Muscle of leg (tissue), 3 donors: ENCODE measurements at regions not wholly inside any gene's neighbourhood (a gene's known extent, or its start where the extent isn't known, plus 50 kb on each side); places are given as distances from the start of the nearest gene placed in this dataset.

Source experiments
- DNase-seq: peaks from one replicate; pipeline ENCODE4 v3.0.0; 2013
- H3K27ac ChIP-seq: one replicate; pipeline ENCODE4 v1.5.1; 2013; ENCODE audit warnings: mild to moderate bottlenecking, low read length, control low read depth
- H3K27me3 ChIP-seq: one replicate; pipeline ENCODE4 v1.6.1; 2013; ENCODE audit warnings: low read length; ENCODE audit not compliant: control insufficient read depth, insufficient read depth
- H3K36me3 ChIP-seq: one replicate; pipeline ENCODE4 v1.6.1; 2013; ENCODE audit warnings: low read length; ENCODE audit not compliant: control insufficient read depth, insufficient read depth
- H3K4me1 ChIP-seq: one replicate; pipeline ENCODE4 v1.6.1; 2013; ENCODE audit warnings: low read length; ENCODE audit not compliant: control insufficient read depth, insufficient read depth
- H3K4me3 ChIP-seq: one replicate; pipeline ENCODE4 v1.5.1; 2013; ENCODE audit warnings: low read length, control low read depth
- H3K9me3 ChIP-seq: replicated peaks from 2 replicates; pipeline ENCODE4 v1.6.1; 2013; ENCODE audit warnings: low read depth, low read length; ENCODE audit not compliant: control insufficient read depth
- WGBS: methylation state at CpG from one replicate; pipeline ENCODE4 v1.1.5; 2013; ENCODE audit warnings: missing lambda C conversion rate; ENCODE audit not compliant: insufficient coverage; 5-methylcytosine and 5-hydroxymethylcytosine counted together

- H3K36me3 ChIP-seq = no peaks in the 10 kb centered on the region
- no peaks in the 10 kb centered on the region for H3K27me3 ChIP-seq
- no peaks in the 10 kb centered on the region for H3K4me1 ChIP-seq
- H3K4me3 ChIP-seq = no peak overlapping the region
- DNase-seq = no peak
- no peak overlapping the region for H3K27ac ChIP-seq
- H3K9me3 ChIP-seq = no peaks in the 10 kb centered on the region
- 83% methylated on average over 1 of the region's 1 CpG for WGBS
Observed at GRCh38 chr5:129398026-129398678, 61.9 kb upstream of the ADAMTS19 start.

DNA sequence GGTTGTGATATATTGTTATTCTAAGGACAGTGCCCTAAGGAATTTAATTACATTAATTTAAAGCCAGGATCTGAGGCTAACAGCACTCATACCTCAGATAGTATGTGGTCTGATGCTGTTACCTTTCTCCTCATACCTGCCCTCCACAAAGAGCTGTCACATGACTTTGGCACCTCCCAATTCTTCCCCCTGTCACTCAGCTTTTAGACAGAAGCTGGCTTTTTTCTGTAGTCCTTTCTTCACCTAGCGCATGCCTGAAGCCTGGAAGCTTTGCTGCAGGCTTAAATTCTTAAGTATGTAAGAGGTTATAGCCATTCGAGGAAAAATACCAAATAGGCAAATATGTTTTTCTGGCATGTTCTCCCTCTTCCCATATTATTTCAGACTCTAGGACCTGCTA lies 61.0 kb upstream of the ADAMTS19 start:
- WGBS = no CpG with 5 or more reads among the region's 2 CpGs
- Histone ChIP-seq H3K4me3 (no peak overlapping the region), H3K36me3 (no peaks in the 10 kb centered on the region), H3K9me3 (no peaks in the 10 kb centered on the region), H3K27me3 (no peaks in the 10 kb centered on the region), H3K27ac (no peak overlapping the region), H3K4me1 (no peaks in the 10 kb centered on the region)
- DNase-seq = no peak

DNA sequence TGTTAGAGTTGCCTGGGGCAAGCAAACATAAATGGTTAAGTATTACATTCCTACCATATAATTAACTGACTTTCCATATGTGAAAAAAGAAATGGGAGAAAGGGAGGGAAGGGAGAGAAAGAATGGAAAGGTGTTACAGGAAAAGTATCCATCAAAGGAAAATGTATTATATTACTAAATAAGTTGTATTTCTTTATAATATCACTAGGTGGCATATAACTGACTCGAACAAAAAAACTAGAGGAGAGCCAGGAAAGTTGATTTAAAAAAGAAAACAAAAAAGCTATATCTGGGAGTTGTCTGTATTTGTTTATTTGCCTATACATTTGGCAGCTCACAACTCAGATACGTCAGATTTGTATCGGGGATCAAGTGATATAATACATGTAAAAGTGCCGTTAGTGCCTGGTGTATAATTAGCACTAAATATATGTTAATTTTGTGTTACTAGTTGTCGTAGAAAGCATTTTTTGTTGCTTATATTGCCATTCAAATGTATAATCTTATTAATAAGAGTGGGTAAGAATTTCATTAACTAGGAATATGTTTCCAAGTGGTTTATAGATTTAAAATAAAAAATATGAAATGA lies 59.6 kb upstream of the ADAMTS19 start:
- Histone ChIP-seq H3K36me3 (no peaks in the 10 kb centered on the region), H3K27me3 (no peaks in the 10 kb centered on the region), H3K4me3 (no peak overlapping the region), H3K9me3 (no peaks in the 10 kb centered on the region), H3K27ac (no peak overlapping the region), H3K4me1 (no peaks in the 10 kb centered on the region)
- no CpG with 5 or more reads among the region's 5 CpGs for WGBS
- DNase-seq = peak; percentile 43

- no peak for DNase-seq
- no peak overlapping the region for H3K4me3 ChIP-seq
- no CpG with 5 or more reads among the region's 2 CpGs for whole genome bisulfite sequencing
- H3K4me1 ChIP-seq = no peaks in the 10 kb centered on the region
- H3K27ac ChIP-seq = no peak overlapping the region
- no peaks in the 10 kb centered on the region for H3K27me3 ChIP-seq
- no peaks in the 10 kb centered on the region for H3K9me3 ChIP-seq
- no peaks in the 10 kb centered on the region for H3K36me3 ChIP-seq
Observed at GRCh38 chr5:129405222-129405621, 54.9 kb upstream of the ADAMTS19 start.

- no peaks in the 10 kb centered on the region for H3K9me3 ChIP-seq
- no peaks in the 10 kb centered on the region for H3K4me1 ChIP-seq
- H3K27me3 ChIP-seq = no peaks in the 10 kb centered on the region
- no peak overlapping the region for H3K4me3 ChIP-seq
- no peak overlapping the region for H3K27ac ChIP-seq
- DNase-seq = no peak
- no peaks in the 10 kb centered on the region for H3K36me3 ChIP-seq
Observed at GRCh38 chr5:129406440-129406839, 53.7 kb upstream of the ADAMTS19 start.
